ENCODE measurements at regions not wholly inside any gene's neighbourhood (a gene's known extent, or its start where the extent isn't known, plus 50 kb on each side); places are given as distances from the start of the nearest gene placed in this dataset.
"Not testable (repeated sequence)": the region's sequence is repeated elsewhere in the genome, so short reads cannot be mapped to it uniquely, and the experiment has no call there.

GRCh38 chr1:199058281-199058680, 419.4 kb downstream of the PTPRC start:
- no peak for DNase-seq

DNA sequence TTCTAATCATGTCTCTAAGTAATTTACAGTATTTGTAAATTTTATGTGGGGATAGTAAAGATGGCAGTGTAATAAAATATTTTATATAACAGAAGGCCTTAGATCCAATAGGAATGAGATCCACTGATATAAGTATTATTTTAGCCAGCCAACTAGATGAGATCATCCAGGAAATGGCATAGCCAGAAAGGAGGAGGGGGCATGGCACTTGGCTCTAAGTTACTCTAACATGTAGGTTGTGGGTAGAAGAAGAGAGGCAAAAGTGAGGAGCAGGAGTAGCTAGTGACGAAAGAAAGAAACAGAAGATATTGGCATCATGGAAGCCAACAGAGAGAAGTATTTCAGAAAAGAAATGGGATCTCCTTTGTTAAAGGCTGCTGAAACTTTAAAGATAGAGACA, 426.1 kb downstream of the PTPRC start:
- DNase-seq = no peak

DNA sequence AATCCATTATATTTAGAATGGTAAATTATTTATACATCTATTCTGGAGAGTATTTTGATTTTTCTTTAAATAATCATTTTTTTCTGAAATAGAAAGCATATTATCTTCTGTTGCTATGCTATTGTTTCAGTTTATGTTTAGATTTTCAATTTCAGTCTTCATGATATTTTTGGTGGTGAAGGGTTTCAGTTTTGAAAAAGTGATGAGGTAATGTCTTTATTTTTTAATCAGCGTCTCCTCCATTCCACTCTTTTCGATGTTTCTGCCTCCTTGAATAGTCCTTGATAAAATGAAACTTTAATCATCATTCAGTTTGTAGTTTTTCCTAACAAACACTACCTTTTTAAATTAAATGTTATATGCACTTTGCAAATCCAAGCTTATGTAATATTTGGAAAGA, 428.6 kb downstream of the PTPRC start:
- DNase-seq = no peak

DNA sequence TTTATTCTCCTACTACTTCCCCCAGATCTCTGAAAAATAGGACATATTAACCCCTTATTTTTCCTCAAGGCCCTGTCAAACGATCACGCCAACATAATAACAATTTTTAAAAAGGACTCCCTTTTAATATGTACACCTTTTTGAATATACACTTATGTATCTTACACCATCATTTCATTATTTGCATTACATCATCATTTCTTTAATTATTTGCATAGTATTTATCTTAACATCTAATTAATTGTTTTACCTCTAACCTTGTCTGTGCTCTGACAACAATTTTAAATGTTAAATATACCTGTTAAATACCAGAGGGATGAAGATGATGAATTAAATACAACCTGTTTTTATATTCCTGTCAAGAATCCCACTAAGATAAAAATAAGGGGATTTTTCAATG, 432.2 kb downstream of the PTPRC start:
- no peak for DNase-seq

DNA sequence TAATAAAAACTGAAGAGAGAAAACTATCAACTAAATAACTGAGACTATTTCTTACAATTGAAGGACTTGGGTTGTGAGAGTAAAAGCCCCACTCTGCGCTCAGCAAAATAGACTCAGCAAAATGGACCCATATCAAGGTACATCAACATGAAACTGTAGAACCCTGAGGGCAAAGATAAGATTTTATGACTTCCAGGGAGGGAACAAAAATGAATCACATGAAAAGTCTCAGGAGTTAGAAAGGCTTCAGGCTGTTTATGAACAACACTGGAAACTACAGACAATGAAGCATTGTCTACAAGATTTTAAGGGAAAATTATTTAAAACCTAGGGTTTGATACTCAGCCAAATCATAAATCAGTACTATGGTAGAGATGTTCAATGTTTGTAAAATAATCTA, 434.3 kb downstream of the PTPRC start:
- DNase-seq = no peak

GRCh38 chr1:199075792-199076191, 437.0 kb downstream of the PTPRC start:
- DNase-seq = no peak

GRCh38 chr1:199079994-199080393, 441.2 kb downstream of the PTPRC start:
- DNase-seq = no peak

DNA sequence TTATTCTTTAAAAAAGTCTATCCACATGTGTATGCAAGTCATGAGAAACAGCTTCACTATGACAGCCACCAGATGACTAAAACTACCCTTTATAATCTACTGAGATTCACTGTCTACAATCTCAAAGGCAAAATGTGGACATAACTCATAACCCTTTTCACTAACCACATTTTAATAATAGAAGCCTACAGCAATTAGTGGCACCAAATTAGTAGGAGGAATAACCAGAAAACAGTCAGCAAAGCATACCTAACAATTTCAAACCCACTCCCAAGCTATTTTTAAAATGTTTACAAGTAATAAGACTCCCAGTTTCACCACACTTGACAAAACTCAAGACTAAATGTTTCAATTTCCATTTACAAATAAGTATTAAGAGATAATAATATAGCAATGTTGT, 442.9 kb downstream of the PTPRC start:
- DNase-seq = no peak

GRCh38 chr1:199082778-199083389, 444.0 kb downstream of the PTPRC start:
- DNase-seq = no peak

GRCh38 chr1:199083680-199084079, 444.8 kb downstream of the PTPRC start:
- no peak for DNase-seq

GRCh38 chr1:199084293-199084692, 445.5 kb downstream of the PTPRC start:
- no peak for DNase-seq

DNA sequence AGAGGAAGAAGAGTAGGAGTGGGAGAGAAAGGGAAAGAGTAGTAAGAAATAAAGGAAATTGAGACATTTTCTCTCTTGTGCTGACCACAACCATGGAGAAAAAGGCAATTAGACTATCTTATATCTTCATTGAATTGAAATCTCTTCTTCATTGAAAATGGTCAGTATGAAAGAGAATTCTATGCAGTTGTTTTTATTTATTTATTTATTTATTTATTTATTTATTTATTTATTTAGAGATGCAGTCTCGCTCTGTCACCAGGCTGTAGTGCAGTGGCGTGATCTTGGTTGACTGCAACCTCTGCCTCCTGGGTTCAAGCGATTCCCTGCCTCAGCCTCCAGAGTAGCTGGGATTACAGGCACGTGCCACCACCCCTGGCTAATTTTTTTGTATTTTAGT, 447.1 kb downstream of the PTPRC start:
- no peak for DNase-seq

GRCh38 chr1:199087144-199087543, 448.3 kb downstream of the PTPRC start:
- no peak for DNase-seq

GRCh38 chr1:199089393-199090122, 450.7 kb downstream of the PTPRC start:
- peak; percentile 12 for DNase-seq

- not testable (repeated sequence) for DNase-seq
Observed at GRCh38 chr1:199095628-199096027, 456.8 kb downstream of the PTPRC start.

DNA sequence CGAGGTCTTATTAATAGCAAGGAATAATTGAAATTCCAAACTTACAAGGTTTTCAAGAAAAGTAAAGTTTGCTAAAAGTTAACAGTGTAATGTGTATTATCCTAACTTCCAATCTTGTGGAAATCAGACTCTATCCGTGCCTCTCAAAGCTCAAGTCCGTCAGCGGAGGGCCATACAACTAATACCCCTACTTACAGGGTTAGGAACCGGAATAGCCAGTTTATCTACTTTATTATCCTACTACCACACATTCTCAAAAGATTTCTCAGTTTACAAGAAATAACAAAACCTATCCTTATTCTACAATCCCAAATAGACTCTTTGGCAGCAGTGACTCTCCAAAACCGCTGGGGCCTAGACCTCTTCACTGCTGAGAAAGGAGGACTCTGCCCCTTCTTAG, 457.8 kb downstream of the PTPRC start:
- DNase-seq = no peak

DNA sequence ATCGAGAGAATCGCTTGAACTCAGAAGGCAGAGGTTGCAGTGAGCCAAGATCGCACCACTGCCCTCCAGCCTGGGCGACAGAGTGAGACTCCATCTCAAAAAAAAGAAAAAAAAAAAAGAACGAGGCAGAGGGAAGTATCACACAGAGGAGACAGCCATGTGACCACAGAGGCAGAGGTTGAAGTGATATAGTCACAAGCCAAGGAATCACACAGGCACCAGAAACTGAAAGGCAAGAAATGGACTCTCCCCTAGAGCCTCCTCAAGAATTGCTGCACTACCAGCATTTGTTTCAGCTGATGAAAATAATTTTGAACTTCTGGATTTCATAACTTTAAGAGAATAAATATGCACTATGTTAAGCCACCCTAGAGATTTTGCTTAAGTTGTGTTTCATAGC, 459.6 kb downstream of the PTPRC start:
- DNase-seq = no peak

DNA sequence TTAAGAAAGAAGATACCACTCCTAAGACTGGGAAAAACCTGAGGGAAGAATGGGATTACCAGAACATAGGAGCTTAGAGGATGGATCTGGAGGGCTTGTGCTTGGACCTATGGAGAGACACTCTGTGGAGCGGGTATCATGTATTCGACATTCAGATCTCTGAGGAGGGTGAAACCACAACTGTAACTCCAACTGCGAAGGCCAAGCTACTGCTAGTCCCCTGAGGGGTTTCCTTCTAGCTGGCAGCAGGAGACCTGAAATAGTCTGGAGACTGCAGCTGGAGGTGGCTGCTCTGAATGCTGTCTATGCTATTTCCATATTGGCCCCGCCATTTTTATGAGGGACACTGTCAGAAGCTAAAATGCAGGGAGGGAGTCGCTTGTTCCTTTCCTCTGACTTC, 462.3 kb downstream of the PTPRC start:
- DNase-seq = no peak

DNA sequence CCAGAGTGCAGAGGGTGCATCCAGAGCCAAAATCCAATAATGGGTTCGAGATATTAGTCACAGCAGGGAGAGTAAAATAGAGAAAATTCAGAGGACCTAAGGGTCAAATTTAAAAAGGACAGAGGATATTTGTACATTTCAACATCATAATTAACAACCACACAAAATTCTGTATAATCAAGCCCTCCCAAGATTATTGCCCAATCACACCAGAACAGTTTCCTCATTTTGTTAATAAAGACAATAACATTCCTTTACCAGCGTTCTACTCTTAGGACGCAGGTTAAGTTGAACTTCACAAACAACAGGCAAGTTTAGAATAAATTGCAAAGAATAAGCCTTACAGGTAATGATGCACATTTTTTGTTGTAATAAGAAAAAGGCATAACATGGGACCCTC, 462.8 kb downstream of the PTPRC start:
- no peak for DNase-seq

DNA sequence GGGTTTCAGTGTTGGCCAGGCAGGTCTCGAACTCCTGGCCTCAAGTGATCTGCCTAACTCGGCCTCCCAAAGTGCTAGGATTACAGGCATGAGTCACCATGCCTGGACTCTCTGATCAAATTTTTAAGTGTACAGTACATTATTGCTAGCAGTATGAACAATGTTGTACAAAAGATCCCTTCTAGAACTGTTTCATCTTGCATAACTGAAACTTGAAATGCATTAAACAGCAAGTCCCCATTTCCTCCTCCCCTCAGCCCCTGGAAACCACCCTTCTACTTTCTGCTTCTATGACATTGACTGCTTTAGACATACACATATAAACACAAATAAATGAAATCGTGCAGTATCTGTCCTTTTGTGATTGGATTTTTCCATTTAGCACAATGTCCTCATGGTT, 463.4 kb downstream of the PTPRC start:
- DNase-seq = no peak

- DNase-seq = no peak
Observed at GRCh38 chr1:199109160-199109559, 470.3 kb downstream of the PTPRC start.

DNA sequence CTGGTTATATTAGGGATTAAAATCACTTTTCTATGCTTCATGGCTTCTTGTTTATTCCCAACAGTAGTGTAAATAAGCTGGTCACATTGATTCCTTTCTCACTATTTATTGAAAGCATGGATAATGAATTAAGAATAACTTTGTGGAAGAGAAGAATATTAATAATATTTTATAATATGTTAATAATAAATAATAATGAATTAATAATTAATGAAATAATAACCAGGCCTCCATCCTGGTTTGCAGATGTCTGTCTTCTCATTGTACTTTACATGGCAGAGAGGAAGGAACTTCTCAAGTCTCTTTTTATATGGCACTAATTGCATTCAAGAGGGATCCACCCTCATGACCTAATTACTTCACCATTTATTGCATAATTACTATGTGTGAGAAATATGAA, 473.5 kb downstream of the PTPRC start:
- DNase-seq = no peak

DNA sequence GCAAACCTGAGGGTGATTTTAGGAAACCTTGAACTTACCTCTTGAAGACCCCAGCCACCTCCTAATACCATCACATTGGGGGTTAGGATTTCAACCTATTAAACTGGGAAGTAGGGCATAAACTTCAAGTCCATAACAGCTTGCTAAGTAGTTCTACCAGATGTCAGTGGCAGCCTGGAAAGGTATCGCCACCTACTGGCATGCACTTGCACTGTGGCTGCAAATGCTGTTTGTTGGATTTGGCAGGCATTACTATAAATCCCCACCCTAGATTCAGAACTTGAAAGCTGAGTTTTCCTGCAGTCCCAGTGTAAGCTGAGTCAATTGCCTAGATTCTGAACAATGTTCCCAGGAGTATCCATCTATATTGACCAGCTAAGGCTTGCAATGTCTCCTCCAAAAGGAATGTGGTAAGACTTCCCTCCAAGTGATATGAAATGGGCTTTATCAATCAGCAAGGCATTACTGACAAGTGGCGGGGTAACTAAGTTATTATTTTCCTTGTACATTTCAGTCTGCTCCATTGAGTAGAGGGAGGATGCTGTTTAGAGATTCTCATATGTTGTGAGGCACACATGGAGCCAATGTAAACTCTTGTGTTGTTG, 474.5 kb downstream of the PTPRC start:
- peak; percentile 69 for DNase-seq

DNA sequence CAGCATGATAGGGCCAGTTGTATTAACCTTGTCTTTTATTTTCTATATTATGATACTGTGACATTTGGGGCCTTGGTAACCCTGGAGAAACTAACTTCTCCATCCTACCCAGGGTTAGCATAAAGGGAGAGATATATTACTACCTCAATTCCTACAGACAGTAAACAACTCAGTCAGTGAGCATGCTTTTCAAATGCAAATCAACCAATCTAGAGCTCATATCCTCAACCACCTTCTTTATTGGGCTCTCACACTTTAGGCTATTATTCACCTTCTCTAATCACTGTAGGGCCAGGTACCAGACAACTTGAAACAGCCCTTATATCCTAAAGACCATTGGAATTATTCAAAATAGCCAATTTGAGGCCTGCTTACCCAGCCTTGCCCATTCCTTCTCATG, 477.6 kb downstream of the PTPRC start:
- no peak for DNase-seq

DNA sequence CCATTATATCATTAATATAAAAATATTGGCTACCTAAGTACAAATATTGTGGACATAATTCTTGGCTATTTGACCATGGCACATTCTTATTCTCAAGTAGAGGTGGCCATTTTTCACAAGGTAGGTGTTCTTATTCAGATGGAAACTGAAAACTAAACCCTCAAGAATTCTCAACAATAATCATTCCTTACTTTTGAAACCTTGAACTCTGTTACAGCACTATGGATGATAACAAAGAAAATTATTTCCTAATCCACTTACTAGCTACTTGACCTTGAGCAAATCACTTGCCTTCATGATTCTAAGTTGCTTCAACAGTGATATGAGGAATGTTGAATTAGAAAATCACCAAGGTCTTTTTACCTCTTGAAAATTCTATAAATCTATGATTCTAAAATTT, 482.2 kb downstream of the PTPRC start:
- no peak for DNase-seq

All from stimulated activated CD4-positive, alpha-beta T cell treated with anti-CD3 and anti-CD28 coated beads, Interleukin-1b, Interleukin-23, amount 100 ng/mL, for 48 hours (primary cell).